Neural progenitor cell (in vitro differentiated cells): ENCODE measurements at regions not wholly inside any gene's neighbourhood (a gene's known extent, or its start where the extent isn't known, plus 50 kb on each side); places are given as distances from the start of the nearest gene placed in this dataset.

Experiments
- DNase-seq: peaks from one replicate; pipeline ENCODE4 v3.0.0-alpha.2; 2016; ENCODE audit warnings: low spot score
- H2AFZ ChIP-seq: fragments of 200-600 bp; sonication (generic); replicated peaks from 2 replicates; pipeline ENCODE4 v1.6.1; 2016; ENCODE audit warnings: antibody characterized with exemption
- H3F3A ChIP-seq: fragments of 200-600 bp; sonication (generic); 2 replicates; pipeline ENCODE4 v1.6.1; 2016; ENCODE audit warnings: antibody characterized with exemption, low read depth
- H3K27ac ChIP-seq: fragments of 200-600 bp; sonication (generic); 2 replicates; pipeline ENCODE4 v1.5.1; 2016; ENCODE audit warnings: mild to moderate bottlenecking
- H3K27me3 ChIP-seq: fragments of 200-600 bp; sonication (generic); 2 replicates; pipeline ENCODE4 v1.6.1; 2016; ENCODE audit warnings: mild to moderate bottlenecking, moderate library complexity
- H3K36me3 ChIP-seq: fragments of 200-600 bp; sonication (generic); 2 replicates; pipeline ENCODE4 v1.5.1; 2016
- H3K4me1 ChIP-seq: fragments of 200-600 bp; sonication (generic); 2 replicates; pipeline ENCODE4 v1.6.1; 2016; ENCODE audit warnings: mixed run types
- H3K4me2 ChIP-seq: fragments of 200-600 bp; sonication (generic); 2 replicates; pipeline ENCODE4 v1.6.1; 2016
- H3K4me3 ChIP-seq: fragments of 200-600 bp; sonication (generic); 2 replicates; pipeline ENCODE4 v1.5.1; 2016
- H3K79me2 ChIP-seq: fragments of 200-600 bp; sonication (generic); 2 replicates; pipeline ENCODE4 v1.6.1; 2016; ENCODE audit warnings: low read depth
- H3K9ac ChIP-seq: fragments of 200-600 bp; sonication (generic); 2 replicates; pipeline ENCODE4 v1.6.1; 2016
- H3K9me3 ChIP-seq: fragments of 200-600 bp; sonication (generic); 2 replicates; pipeline ENCODE4 v1.5.1; 2016; ENCODE audit warnings: low read depth
- H4K20me1 ChIP-seq: fragments of 200-600 bp; sonication (generic); 2 replicates; pipeline ENCODE4 v1.6.1; 2016; ENCODE audit warnings: low read depth
- H3K27ac Mint-ChIP-seq: 3 replicates; pipeline ENCODE4 v1.8.0; 2021; ENCODE audit warnings: mixed read lengths
- H3K27me3 Mint-ChIP-seq: 2 replicates; pipeline ENCODE4 v1.8.0; 2022; ENCODE audit warnings: low read depth, mild to moderate bottlenecking, inconsistent platforms, moderate library complexity, mixed read lengths; ENCODE audit not compliant: insufficient read depth
- H3K36me3 Mint-ChIP-seq: 3 replicates; pipeline ENCODE4 v1.8.0; 2021; ENCODE audit warnings: mixed read lengths
- H3K4me1 Mint-ChIP-seq: 3 replicates; pipeline ENCODE4 v1.8.0; 2021; ENCODE audit warnings: mixed read lengths
- H3K4me3 Mint-ChIP-seq: 3 replicates; pipeline ENCODE4 v1.8.0; 2021; ENCODE audit warnings: mild to moderate bottlenecking, moderate library complexity, mixed read lengths
- H3K9me3 Mint-ChIP-seq: 3 replicates; pipeline ENCODE4 v1.8.0; 2020; ENCODE audit warnings: mixed read lengths
- EZH2 ChIP-seq: fragments of 200-600 bp; sonication (generic); IDR thresholded peaks from 2 replicates; pipeline ENCODE4 v1.6.1; 2017; ENCODE audit warnings: antibody characterized with exemption, mild to moderate bottlenecking, moderate library complexity
- EZH2phosphoT487 ChIP-seq: fragments of 200-600 bp; sonication (generic); IDR thresholded peaks from 2 replicates; pipeline ENCODE4 v1.6.1; 2017; ENCODE audit warnings: antibody characterized with exemption
- TF ChIP-seq, protein P1 (sequence below): fragments of 200-600 bp; sonication (generic); IDR thresholded peaks from 2 replicates; pipeline ENCODE4 v1.5.1; 2017; ENCODE audit warnings: antibody characterized with exemption, mild to moderate bottlenecking

DNA sequence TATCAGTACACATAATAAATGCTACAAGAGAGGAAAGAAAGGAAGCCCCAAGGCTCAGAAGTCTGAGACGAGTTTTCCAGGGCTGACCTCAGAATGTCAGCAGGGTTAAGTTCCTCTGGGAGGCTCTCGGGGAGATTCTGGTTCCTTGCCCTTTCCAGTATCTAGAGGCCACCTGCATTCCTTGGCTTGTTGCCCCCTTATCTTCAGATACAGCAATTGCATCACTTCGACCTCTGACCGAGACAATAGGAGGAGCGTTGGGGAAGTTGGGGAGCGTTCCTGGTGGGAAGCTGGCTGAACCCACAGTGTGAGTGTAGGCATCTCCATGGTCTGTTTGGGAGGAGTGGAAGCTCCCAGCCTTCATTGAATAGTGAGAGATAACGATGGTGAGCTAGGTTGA, 72.0 kb upstream of the MTPN start:
- peaks cover 3% of the 10 kb centered on the region for H3K27me3 Mint-ChIP-seq
- Histone ChIP-seq H3K27ac (no peak overlapping the region), H3K9me3 (no peaks in the 10 kb centered on the region), H3K9ac (no peak overlapping the region), H3K4me1 (no peaks in the 10 kb centered on the region), H3F3A (no peaks in the 10 kb centered on the region), H4K20me1 (no peaks in the 10 kb centered on the region), H3K79me2 (no peaks in the 10 kb centered on the region), H3K4me2 (no peak overlapping the region), H2AFZ (no peak overlapping the region), H3K27me3 (no peaks in the 10 kb centered on the region), H3K36me3 (no peaks in the 10 kb centered on the region), H3K4me3 (no peak overlapping the region)
- DNase-seq = no peak
- no peaks in the 10 kb centered on the region for H3K4me1 Mint-ChIP-seq
- no peak overlapping the region for H3K4me3 Mint-ChIP-seq
- no peaks in the 10 kb centered on the region for H3K9me3 Mint-ChIP-seq
- H3K27ac Mint-ChIP-seq = no peak overlapping the region
- TF ChIP-seq EZH2 (no peak), EZH2phosphoT487 (no peak)
- TF ChIP-seq, protein P1, sequence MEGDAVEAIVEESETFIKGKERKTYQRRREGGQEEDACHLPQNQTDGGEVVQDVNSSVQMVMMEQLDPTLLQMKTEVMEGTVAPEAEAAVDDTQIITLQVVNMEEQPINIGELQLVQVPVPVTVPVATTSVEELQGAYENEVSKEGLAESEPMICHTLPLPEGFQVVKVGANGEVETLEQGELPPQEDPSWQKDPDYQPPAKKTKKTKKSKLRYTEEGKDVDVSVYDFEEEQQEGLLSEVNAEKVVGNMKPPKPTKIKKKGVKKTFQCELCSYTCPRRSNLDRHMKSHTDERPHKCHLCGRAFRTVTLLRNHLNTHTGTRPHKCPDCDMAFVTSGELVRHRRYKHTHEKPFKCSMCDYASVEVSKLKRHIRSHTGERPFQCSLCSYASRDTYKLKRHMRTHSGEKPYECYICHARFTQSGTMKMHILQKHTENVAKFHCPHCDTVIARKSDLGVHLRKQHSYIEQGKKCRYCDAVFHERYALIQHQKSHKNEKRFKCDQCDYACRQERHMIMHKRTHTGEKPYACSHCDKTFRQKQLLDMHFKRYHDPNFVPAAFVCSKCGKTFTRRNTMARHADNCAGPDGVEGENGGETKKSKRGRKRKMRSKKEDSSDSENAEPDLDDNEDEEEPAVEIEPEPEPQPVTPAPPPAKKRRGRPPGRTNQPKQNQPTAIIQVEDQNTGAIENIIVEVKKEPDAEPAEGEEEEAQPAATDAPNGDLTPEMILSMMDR = no peak
- H3K36me3 Mint-ChIP-seq = no peaks in the 10 kb centered on the region

DNA sequence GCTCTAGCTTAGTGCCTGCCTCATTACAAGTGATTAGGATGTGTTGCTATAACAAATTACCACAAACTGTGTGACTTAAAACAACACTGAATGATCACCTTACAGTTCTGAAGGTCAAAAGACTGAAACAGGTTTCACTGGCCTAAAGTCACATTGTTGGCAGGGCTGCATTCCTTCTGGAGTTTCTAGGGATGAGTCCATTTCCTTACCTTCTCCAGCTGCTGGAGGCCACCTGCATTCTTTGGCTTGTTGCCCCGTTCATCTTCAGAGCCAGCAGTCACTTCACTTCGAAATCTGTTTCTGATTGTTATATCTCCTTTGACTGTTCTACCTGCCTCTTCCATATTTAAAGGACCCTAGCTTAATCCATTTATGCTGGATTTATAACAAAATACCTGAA, 69.4 kb upstream of the MTPN start:
- Histone ChIP-seq H3F3A (no peaks in the 10 kb centered on the region), H3K27ac (no peak overlapping the region), H4K20me1 (no peaks in the 10 kb centered on the region), H3K4me1 (no peaks in the 10 kb centered on the region), H3K9ac (no peak overlapping the region), H3K9me3 (no peaks in the 10 kb centered on the region), H2AFZ (no peak overlapping the region), H3K36me3 (no peaks in the 10 kb centered on the region), H3K4me2 (no peak overlapping the region), H3K79me2 (no peaks in the 10 kb centered on the region), H3K4me3 (no peak overlapping the region), H3K27me3 (no peaks in the 10 kb centered on the region)
- Mint-ChIP-seq H3K4me3 (no peak overlapping the region), H3K27ac (no peak overlapping the region), H3K36me3 (no peaks in the 10 kb centered on the region), H3K27me3 (peaks cover 3% of the 10 kb centered on the region), H3K4me1 (no peaks in the 10 kb centered on the region), H3K9me3 (no peaks in the 10 kb centered on the region)
- no peak for DNase-seq
- TF ChIP-seq EZH2 (no peak), EZH2phosphoT487 (no peak)
- TF ChIP-seq, protein P1 = no peak

DNA sequence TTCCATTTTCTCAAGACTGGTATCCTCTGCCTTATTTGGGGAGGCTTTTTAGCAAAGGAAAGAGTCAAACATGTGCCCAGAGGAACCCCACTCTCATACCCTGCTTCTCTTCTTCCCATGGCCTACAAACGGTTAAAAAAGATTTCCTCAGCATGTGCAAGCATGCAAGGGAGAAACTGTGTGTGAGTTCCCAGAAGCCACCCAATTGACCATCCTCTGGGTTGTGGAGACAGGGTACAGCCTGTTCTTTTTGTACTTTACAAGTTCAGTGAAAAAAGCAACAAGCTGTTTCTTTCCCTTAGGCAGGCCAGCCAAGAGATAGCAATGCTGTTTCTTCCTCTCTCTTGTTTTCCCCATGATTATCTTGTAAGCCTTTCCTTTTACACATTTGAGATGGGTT, 68.8 kb upstream of the MTPN start:
- H3K27me3 ChIP-seq = no peaks in the 10 kb centered on the region
- no peaks in the 10 kb centered on the region for H3K9me3 Mint-ChIP-seq
- no peak overlapping the region for H2AFZ ChIP-seq
- H3K27ac ChIP-seq = no peak overlapping the region
- H4K20me1 ChIP-seq = no peaks in the 10 kb centered on the region
- H3K27ac Mint-ChIP-seq = no peak overlapping the region
- H3K9me3 ChIP-seq = no peaks in the 10 kb centered on the region
- H3K27me3 Mint-ChIP-seq = peaks cover 3% of the 10 kb centered on the region
- H3K4me3 ChIP-seq = no peak overlapping the region
- H3K4me1 ChIP-seq = no peaks in the 10 kb centered on the region
- H3K4me3 Mint-ChIP-seq = no peak overlapping the region
- no peak for DNase-seq
- H3K4me2 ChIP-seq = no peak overlapping the region
- TF ChIP-seq, protein P1 = no peak
- TF ChIP-seq EZH2phosphoT487 (no peak), EZH2 (no peak)
- H3K79me2 ChIP-seq = no peaks in the 10 kb centered on the region
- no peaks in the 10 kb centered on the region for H3K36me3 Mint-ChIP-seq
- H3K36me3 ChIP-seq = no peaks in the 10 kb centered on the region
- no peak overlapping the region for H3K9ac ChIP-seq
- H3K4me1 Mint-ChIP-seq = no peaks in the 10 kb centered on the region
- no peaks in the 10 kb centered on the region for H3F3A ChIP-seq

DNA sequence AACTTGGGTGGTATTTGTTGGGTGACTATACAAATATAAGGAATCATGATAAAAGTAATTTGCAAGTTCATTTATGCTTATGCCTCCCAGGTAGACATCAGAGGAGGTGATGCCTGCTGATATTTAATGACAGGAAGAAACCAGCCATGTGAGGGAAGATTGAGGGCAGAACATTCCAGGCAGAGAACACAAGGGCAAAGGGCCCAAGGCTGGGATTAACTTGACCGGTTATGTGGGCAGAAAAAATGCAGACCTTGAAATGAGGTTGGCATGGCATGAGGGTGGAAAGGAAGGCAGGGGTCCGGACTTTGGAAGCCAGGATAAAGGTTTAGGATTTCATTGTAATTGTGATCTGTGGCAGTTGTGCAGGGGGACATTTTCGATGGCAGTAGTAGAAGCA, 68.0 kb upstream of the MTPN start:
- Histone ChIP-seq H3K4me1 (no peaks in the 10 kb centered on the region), H4K20me1 (no peaks in the 10 kb centered on the region), H3K9me3 (no peaks in the 10 kb centered on the region), H3K27me3 (no peaks in the 10 kb centered on the region), H3K36me3 (no peaks in the 10 kb centered on the region), H3K9ac (no peak overlapping the region), H3F3A (no peaks in the 10 kb centered on the region), H3K4me2 (no peak overlapping the region), H3K79me2 (no peaks in the 10 kb centered on the region), H3K4me3 (no peak overlapping the region), H2AFZ (no peak overlapping the region), H3K27ac (no peak overlapping the region)
- no peak for DNase-seq
- peaks cover 3% of the 10 kb centered on the region for H3K27me3 Mint-ChIP-seq
- no peak overlapping the region for H3K4me3 Mint-ChIP-seq
- TF ChIP-seq, protein P1 = no peak
- no peak for TF ChIP-seq EZH2phosphoT487
- no peak for TF ChIP-seq EZH2
- H3K9me3 Mint-ChIP-seq = no peaks in the 10 kb centered on the region
- no peaks in the 10 kb centered on the region for H3K36me3 Mint-ChIP-seq
- H3K4me1 Mint-ChIP-seq = no peaks in the 10 kb centered on the region
- H3K27ac Mint-ChIP-seq = peak overlapping the region; percentile 7
